ENCODE measurements at regions not wholly inside any gene's neighbourhood (a gene's known extent, or its start where the extent isn't known, plus 50 kb on each side); places are given as distances from the start of the nearest gene placed in this dataset.

DNA sequence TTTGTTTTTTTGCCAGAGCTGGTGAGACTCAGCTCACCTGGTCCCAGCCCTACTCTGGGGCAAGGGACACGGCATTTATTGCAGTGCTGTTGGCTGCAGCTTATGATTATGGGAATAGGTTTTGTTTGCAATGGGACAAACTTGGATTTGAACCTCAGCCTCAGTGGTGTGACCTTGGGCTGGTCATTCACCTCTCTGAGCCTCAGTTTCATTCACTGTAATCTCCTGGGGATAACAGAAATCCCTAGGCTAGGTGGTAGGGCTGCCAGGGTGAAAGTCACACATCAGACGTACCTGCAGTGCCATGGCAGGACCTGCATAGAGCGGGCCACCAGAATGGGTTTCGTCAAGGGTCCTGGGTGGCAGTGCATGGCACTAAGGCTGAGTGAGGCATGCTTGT is 73.7 kb upstream of the MEDAG start:
- Histone ChIP-seq H3K79me2 (ENCODE audit: insufficient read depth, low read depth, low read length) (no peaks in the 10 kb centered on the region), H3K9me3 (ENCODE audit: low read length) (no peaks in the 10 kb centered on the region), H3K27ac (ENCODE audit: low read depth, low read length, poor library complexity, severe bottlenecking) (no peak overlapping the region), H3K4me3 (ENCODE audit: low read depth, low read length, poor library complexity, severe bottlenecking) (no peak overlapping the region), H2AFZ (ENCODE audit: low read length) (no peak overlapping the region), H3K9me2 (ENCODE audit: insufficient read depth, low read length) (no peaks in the 10 kb centered on the region), H3K4me1 (ENCODE audit: insufficient read depth, low read length, poor library complexity, severe bottlenecking) (no peaks in the 10 kb centered on the region), H3K4me2 (ENCODE audit: low read length) (no peak overlapping the region), H4K20me1 (ENCODE audit: insufficient read depth, low read length) (no peaks in the 10 kb centered on the region), H3K36me3 (ENCODE audit: insufficient read depth, low read length) (no peaks in the 10 kb centered on the region)
- TF ChIP-seq EZH2phosphoT487 (IDR thresholded peaks at IDR 0.05; ENCODE audit: borderline replicate concordance, low read depth, low read length), result no peak
- TF ChIP-seq, protein P1, sequence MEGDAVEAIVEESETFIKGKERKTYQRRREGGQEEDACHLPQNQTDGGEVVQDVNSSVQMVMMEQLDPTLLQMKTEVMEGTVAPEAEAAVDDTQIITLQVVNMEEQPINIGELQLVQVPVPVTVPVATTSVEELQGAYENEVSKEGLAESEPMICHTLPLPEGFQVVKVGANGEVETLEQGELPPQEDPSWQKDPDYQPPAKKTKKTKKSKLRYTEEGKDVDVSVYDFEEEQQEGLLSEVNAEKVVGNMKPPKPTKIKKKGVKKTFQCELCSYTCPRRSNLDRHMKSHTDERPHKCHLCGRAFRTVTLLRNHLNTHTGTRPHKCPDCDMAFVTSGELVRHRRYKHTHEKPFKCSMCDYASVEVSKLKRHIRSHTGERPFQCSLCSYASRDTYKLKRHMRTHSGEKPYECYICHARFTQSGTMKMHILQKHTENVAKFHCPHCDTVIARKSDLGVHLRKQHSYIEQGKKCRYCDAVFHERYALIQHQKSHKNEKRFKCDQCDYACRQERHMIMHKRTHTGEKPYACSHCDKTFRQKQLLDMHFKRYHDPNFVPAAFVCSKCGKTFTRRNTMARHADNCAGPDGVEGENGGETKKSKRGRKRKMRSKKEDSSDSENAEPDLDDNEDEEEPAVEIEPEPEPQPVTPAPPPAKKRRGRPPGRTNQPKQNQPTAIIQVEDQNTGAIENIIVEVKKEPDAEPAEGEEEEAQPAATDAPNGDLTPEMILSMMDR (conservative IDR thresholded peaks at IDR 0.05; ENCODE audit: low read length), result no peak
- intact Hi-C loops (cut with micrococcal nuclease; ENCODE audit: unreplicated experiment), result no loop called here
- DNase-seq (ENCODE audit: low spot score), result no peak
- BruUV-seq (replicated peaks), result no TSS peak
- CTCF ChIA-PET (ENCODE audit: unreplicated experiment), result no interaction called here
- POLR2A ChIA-PET, result no interaction called here

DNA sequence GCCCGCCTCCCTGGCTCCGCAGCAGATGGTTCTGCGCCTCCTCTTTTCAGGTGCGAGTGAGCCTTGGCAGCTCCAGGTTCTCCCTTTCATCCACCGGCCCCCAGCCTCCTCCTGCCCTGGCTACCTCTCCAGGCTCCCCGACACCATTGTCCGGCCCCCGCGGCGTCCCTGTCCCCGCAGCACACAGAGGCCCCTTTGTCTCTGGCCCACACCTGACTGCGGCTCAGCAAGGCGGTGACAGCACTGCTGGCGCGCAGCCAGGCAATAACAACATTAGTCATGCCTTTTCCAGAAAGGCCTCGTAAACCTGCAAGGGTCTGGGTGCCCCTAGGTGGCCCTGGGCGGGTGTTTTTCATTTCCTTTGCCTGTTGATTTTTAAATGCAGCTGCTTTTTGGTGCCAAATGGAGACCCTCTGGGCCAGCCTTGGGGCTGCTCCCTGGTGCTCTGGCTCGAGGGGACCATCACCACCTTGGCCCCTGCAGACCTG is 73.2 kb upstream of the MEDAG start:
- Histone ChIP-seq H3K4me3 (ENCODE audit: low read depth, low read length, poor library complexity, severe bottlenecking) (no peak overlapping the region), H4K20me1 (ENCODE audit: insufficient read depth, low read length) (no peaks in the 10 kb centered on the region), H3K36me3 (ENCODE audit: insufficient read depth, low read length) (no peaks in the 10 kb centered on the region), H3K4me2 (ENCODE audit: low read length) (no peak overlapping the region), H3K9me2 (ENCODE audit: insufficient read depth, low read length) (no peaks in the 10 kb centered on the region), H3K27ac (ENCODE audit: low read depth, low read length, poor library complexity, severe bottlenecking) (no peak overlapping the region), H2AFZ (ENCODE audit: low read length) (no peak overlapping the region), H3K79me2 (ENCODE audit: insufficient read depth, low read depth, low read length) (no peaks in the 10 kb centered on the region), H3K9me3 (ENCODE audit: low read length) (no peaks in the 10 kb centered on the region), H3K4me1 (ENCODE audit: insufficient read depth, low read length, poor library complexity, severe bottlenecking) (no peaks in the 10 kb centered on the region)
- intact Hi-C loops (cut with micrococcal nuclease; ENCODE audit: unreplicated experiment), result no loop called here
- no peak for TF ChIP-seq EZH2phosphoT487 (IDR thresholded peaks at IDR 0.05; ENCODE audit: borderline replicate concordance, low read depth, low read length)
- TF ChIP-seq, protein P1 (conservative IDR thresholded peaks at IDR 0.05; ENCODE audit: low read length), result no peak
- no peak for DNase-seq (ENCODE audit: low spot score)
- CTCF ChIA-PET (ENCODE audit: unreplicated experiment), result no interaction called here
- POLR2A ChIA-PET, result no interaction called here
- BruUV-seq (replicated peaks), result no TSS peak

DNA sequence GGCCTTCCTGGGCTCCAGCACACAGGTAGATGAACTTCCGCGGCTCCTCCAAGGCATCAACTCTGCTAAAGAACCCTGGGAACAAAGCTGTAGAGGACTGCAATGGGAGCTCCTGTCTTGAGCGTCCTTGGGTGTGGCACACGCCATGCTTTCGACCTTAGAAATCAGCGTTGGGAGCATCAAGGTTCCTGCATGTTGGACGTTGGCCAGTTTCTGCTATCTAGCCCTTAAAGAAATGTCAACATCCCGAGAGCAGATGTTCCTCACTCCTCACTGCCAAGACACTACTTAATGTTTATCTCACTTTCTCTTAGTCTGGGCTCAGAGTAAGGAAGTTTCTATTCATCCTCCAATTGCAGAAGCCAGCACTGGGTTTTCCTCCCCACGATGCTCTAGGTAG is 70.6 kb upstream of the MEDAG start:
- Histone ChIP-seq H3K4me3 (ENCODE audit: low read depth, low read length, poor library complexity, severe bottlenecking) (no peak overlapping the region), H3K79me2 (ENCODE audit: insufficient read depth, low read depth, low read length) (no peaks in the 10 kb centered on the region), H3K36me3 (ENCODE audit: insufficient read depth, low read length) (no peaks in the 10 kb centered on the region), H3K27ac (ENCODE audit: low read depth, low read length, poor library complexity, severe bottlenecking) (no peak overlapping the region), H3K9me3 (ENCODE audit: low read length) (no peaks in the 10 kb centered on the region), H3K4me2 (ENCODE audit: low read length) (no peak overlapping the region), H3K9me2 (ENCODE audit: insufficient read depth, low read length) (no peaks in the 10 kb centered on the region), H4K20me1 (ENCODE audit: insufficient read depth, low read length) (no peaks in the 10 kb centered on the region), H2AFZ (ENCODE audit: low read length) (no peak overlapping the region), H3K4me1 (ENCODE audit: insufficient read depth, low read length, poor library complexity, severe bottlenecking) (no peaks in the 10 kb centered on the region)
- ChIA-PET CTCF (ENCODE audit: unreplicated experiment) (no interaction called here), POLR2A (no interaction called here)
- no TSS peak for BruUV-seq (replicated peaks)
- TF ChIP-seq, protein P1 (conservative IDR thresholded peaks at IDR 0.05; ENCODE audit: low read length), result no peak
- TF ChIP-seq EZH2phosphoT487 (IDR thresholded peaks at IDR 0.05; ENCODE audit: borderline replicate concordance, low read depth, low read length), result no peak
- no peak for DNase-seq (ENCODE audit: low spot score)
- intact Hi-C loops (cut with micrococcal nuclease; ENCODE audit: unreplicated experiment), result no loop called here
